Neural cell (in vitro differentiated cells): ENCODE measurements at regions not wholly inside any gene's neighbourhood (a gene's known extent, or its start where the extent isn't known, plus 50 kb on each side); places are given as distances from the start of the nearest gene placed in this dataset.

Experiments used
- H2AFZ ChIP-seq: fragments of 200-600, 300-800 bp; sonication (generic), shearing (Covaris generic); 2 replicates; pipeline ENCODE4 v1.6.0; 2014; ENCODE audit warnings: low read depth, mild to moderate bottlenecking, antibody characterized with exemption, low read length, moderate library complexity
- H3F3A ChIP-seq: fragments of 200-600 bp; shearing (Covaris generic); 2 replicates; pipeline ENCODE4 v1.6.1; 2016; ENCODE audit warnings: mild to moderate bottlenecking, moderate library complexity, mixed read lengths, antibody characterized with exemption, low read length; ENCODE audit not compliant: insufficient read depth, poor library complexity, severe bottlenecking
- H3K27ac ChIP-seq: fragments of 200-600, 300-800 bp; sonication (generic), shearing (Covaris generic); 2 replicates; pipeline ENCODE4 v1.5.1; 2014; ENCODE audit warnings: mild to moderate bottlenecking, low read length, moderate library complexity
- H3K27me3 ChIP-seq: fragments of 300-800, 200-600 bp; sonication (generic), shearing (Covaris generic); 2 replicates; pipeline ENCODE4 v1.6.0; 2014; ENCODE audit warnings: mild to moderate bottlenecking, low read depth, low read length, moderate library complexity; ENCODE audit not compliant: insufficient read depth
- H3K36me3 ChIP-seq: fragments of 300-800, 200-600 bp; sonication (generic), shearing (Covaris generic); 2 replicates; pipeline ENCODE4 v1.5.1; 2014; ENCODE audit warnings: mild to moderate bottlenecking, antibody characterized with exemption, low read length, moderate library complexity; ENCODE audit not compliant: insufficient read depth
- H3K4me2 ChIP-seq: fragments of 300-800, 200-600 bp; sonication (generic), shearing (Covaris generic); 2 replicates; pipeline ENCODE4 v1.6.0; 2014; ENCODE audit warnings: mild to moderate bottlenecking, low read length
- H3K4me3 ChIP-seq: fragments of 300-800, 200-600 bp; sonication (generic), shearing (Covaris generic); 2 replicates; pipeline ENCODE4 v1.5.1; 2014; ENCODE audit warnings: mild to moderate bottlenecking, low read length, moderate library complexity
- H3K79me2 ChIP-seq: fragments of 200-600 bp; shearing (Covaris generic); replicated peaks from 2 replicates; pipeline ENCODE4 v1.6.0; 2014; ENCODE audit warnings: mild to moderate bottlenecking, low read length, moderate library complexity; ENCODE audit not compliant: insufficient read depth
- H3K9ac ChIP-seq: fragments of 300-800, 200-600 bp; sonication (generic), shearing (Covaris generic); 2 replicates; pipeline ENCODE4 v1.6.1; 2016; ENCODE audit warnings: mild to moderate bottlenecking, low read length, mixed read lengths
- H3K9me2 ChIP-seq: fragments of 200-600 bp; shearing (Covaris generic); 2 replicates; pipeline ENCODE4 v1.6.1; 2016; ENCODE audit warnings: mild to moderate bottlenecking, low read length, mixed read lengths; ENCODE audit not compliant: insufficient read depth
- H3K9me3 ChIP-seq: fragments of 200-600, 300-800 bp; sonication (generic), shearing (Covaris generic); 2 replicates; pipeline ENCODE4 v1.6.1; 2016; ENCODE audit warnings: mild to moderate bottlenecking, mixed run types, low read length, moderate library complexity, mixed read lengths
- H4K20me1 ChIP-seq: fragments of 200-600 bp; shearing (Covaris generic); 2 replicates; pipeline ENCODE4 v1.6.1; 2016; ENCODE audit warnings: mild to moderate bottlenecking, mixed run types; ENCODE audit not compliant: insufficient read depth
- EP300 ChIP-seq: fragments of 450-650 bp; conservative IDR thresholded peaks from 2 replicates; pipeline ENCODE4 v1.6.1; 2014; ENCODE audit warnings: antibody characterized with exemption, mild to moderate bottlenecking, moderate library complexity; ENCODE audit not compliant: poor library complexity, severe bottlenecking
- EZH2 ChIP-seq: fragments of 200-600, 300-800 bp; shearing (Covaris generic), sonication (generic); IDR thresholded peaks from 2 replicates; pipeline ENCODE4 v1.6.1; 2014; ENCODE audit warnings: antibody characterized with exemption, low read length, borderline replicate concordance, mild to moderate bottlenecking; ENCODE audit not compliant: insufficient read depth, poor library complexity, severe bottlenecking
- MXI1 ChIP-seq: fragments of 450-650 bp; conservative IDR thresholded peaks from 2 replicates; pipeline ENCODE4 v1.6.1; 2014; ENCODE audit warnings: antibody characterized with exemption, mild to moderate bottlenecking; ENCODE audit not compliant: poor library complexity, severe bottlenecking
- POLR2AphosphoS5 ChIP-seq: IDR thresholded peaks from 2 replicates; pipeline ENCODE4 v1.6.1; 2012
- RAD21 ChIP-seq: fragments of 450-650 bp; conservative IDR thresholded peaks from 2 replicates; pipeline ENCODE4 v1.6.1; 2014; ENCODE audit warnings: antibody characterized with exemption, mild to moderate bottlenecking, moderate library complexity
- SMC3 ChIP-seq: fragments of 450-650 bp; conservative IDR thresholded peaks from 2 replicates; pipeline ENCODE4 v1.6.1; 2014; ENCODE audit warnings: antibody characterized with exemption, mild to moderate bottlenecking, moderate library complexity; ENCODE audit not compliant: poor library complexity
- TAF1 ChIP-seq: IDR thresholded peaks from 2 replicates; pipeline ENCODE4 v1.6.1; 2012; ENCODE audit warnings: low read depth
- TF ChIP-seq, protein P1 (sequence below): IDR thresholded peaks from 2 replicates; pipeline ENCODE4 v1.6.1; 2012; ENCODE audit warnings: borderline replicate concordance
- TF ChIP-seq, protein P2 (sequence below): fragments of 450-650 bp; IDR thresholded peaks from 2 replicates; pipeline ENCODE4 v1.5.1; 2014; ENCODE audit warnings: antibody characterized with exemption, mild to moderate bottlenecking, moderate library complexity; ENCODE audit not compliant: poor library complexity, severe bottlenecking

GRCh38 chr1:36533897-36534296 is 51.2 kb upstream of the CSF3R start:
- Histone ChIP-seq H3K4me3 (no peak overlapping the region), H3K9me3 (peaks cover 2% of the 10 kb centered on the region), H2AFZ (no peak overlapping the region), H3K27ac (no peak overlapping the region), H3K9me2 (no peaks in the 10 kb centered on the region), H3F3A (no peaks in the 10 kb centered on the region), H3K4me2 (no peak overlapping the region), H3K9ac (no peak overlapping the region), H3K27me3 (no peaks in the 10 kb centered on the region), H4K20me1 (no peaks in the 10 kb centered on the region), H3K36me3 (no peaks in the 10 kb centered on the region), H3K79me2 (no peaks in the 10 kb centered on the region)
- TF ChIP-seq RAD21 (no peak), MXI1 (no peak), EP300 (no peak), EZH2 (no peak), POLR2AphosphoS5 (no peak), TAF1 (no peak), SMC3 (no peak)
- TF ChIP-seq, protein P1, sequence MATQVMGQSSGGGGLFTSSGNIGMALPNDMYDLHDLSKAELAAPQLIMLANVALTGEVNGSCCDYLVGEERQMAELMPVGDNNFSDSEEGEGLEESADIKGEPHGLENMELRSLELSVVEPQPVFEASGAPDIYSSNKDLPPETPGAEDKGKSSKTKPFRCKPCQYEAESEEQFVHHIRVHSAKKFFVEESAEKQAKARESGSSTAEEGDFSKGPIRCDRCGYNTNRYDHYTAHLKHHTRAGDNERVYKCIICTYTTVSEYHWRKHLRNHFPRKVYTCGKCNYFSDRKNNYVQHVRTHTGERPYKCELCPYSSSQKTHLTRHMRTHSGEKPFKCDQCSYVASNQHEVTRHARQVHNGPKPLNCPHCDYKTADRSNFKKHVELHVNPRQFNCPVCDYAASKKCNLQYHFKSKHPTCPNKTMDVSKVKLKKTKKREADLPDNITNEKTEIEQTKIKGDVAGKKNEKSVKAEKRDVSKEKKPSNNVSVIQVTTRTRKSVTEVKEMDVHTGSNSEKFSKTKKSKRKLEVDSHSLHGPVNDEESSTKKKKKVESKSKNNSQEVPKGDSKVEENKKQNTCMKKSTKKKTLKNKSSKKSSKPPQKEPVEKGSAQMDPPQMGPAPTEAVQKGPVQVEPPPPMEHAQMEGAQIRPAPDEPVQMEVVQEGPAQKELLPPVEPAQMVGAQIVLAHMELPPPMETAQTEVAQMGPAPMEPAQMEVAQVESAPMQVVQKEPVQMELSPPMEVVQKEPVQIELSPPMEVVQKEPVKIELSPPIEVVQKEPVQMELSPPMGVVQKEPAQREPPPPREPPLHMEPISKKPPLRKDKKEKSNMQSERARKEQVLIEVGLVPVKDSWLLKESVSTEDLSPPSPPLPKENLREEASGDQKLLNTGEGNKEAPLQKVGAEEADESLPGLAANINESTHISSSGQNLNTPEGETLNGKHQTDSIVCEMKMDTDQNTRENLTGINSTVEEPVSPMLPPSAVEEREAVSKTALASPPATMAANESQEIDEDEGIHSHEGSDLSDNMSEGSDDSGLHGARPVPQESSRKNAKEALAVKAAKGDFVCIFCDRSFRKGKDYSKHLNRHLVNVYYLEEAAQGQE = no peak
- TF ChIP-seq, protein P2, sequence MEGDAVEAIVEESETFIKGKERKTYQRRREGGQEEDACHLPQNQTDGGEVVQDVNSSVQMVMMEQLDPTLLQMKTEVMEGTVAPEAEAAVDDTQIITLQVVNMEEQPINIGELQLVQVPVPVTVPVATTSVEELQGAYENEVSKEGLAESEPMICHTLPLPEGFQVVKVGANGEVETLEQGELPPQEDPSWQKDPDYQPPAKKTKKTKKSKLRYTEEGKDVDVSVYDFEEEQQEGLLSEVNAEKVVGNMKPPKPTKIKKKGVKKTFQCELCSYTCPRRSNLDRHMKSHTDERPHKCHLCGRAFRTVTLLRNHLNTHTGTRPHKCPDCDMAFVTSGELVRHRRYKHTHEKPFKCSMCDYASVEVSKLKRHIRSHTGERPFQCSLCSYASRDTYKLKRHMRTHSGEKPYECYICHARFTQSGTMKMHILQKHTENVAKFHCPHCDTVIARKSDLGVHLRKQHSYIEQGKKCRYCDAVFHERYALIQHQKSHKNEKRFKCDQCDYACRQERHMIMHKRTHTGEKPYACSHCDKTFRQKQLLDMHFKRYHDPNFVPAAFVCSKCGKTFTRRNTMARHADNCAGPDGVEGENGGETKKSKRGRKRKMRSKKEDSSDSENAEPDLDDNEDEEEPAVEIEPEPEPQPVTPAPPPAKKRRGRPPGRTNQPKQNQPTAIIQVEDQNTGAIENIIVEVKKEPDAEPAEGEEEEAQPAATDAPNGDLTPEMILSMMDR = no peak

DNA sequence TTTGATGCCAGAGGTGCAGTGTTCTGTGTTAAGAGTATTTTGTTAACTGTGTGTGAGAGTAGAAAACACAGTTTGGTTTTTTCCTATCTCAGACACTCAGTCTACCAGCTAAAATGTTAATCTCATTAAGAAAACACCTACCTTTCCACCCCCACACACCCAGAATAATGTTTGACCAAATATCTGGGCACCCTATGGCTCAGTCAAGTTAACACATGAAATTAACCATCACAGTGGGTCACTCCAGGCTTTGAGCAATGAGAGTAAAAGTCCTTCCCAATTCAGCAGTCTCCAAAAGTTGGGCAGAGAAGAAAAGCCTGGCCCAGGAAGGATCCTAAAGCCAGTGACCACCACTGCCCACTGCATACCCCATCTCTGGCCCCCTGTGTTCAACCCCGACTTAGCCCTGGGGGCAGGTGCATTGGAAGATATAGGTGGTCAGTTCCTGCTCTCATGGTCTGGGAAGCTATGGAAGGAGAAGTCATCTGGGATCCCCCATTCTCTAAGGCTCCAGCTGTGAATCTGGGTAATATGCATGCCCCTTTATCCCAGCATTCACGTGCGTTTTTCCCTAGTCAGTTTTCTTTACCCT is 50.2 kb upstream of the CSF3R start:
- H3K79me2 ChIP-seq = no peaks in the 10 kb centered on the region
- H2AFZ ChIP-seq = no peak overlapping the region
- no peaks in the 10 kb centered on the region for H3F3A ChIP-seq
- H3K4me2 ChIP-seq = no peak overlapping the region
- no peaks in the 10 kb centered on the region for H3K27me3 ChIP-seq
- no peak for TF ChIP-seq EZH2
- TF ChIP-seq POLR2AphosphoS5 = no peak
- TF ChIP-seq EP300 = no peak
- TF ChIP-seq, protein P1 = no peak
- TF ChIP-seq SMC3 = no peak
- no peak for TF ChIP-seq TAF1
- TF ChIP-seq RAD21 = no peak
- TF ChIP-seq, protein P2 = no peak
- no peak for TF ChIP-seq MXI1
- no peak overlapping the region for H3K27ac ChIP-seq
- H3K4me3 ChIP-seq = no peak overlapping the region
- H3K9me3 ChIP-seq = peaks cover 2% of the 10 kb centered on the region
- no peaks in the 10 kb centered on the region for H3K36me3 ChIP-seq
- H4K20me1 ChIP-seq = no peaks in the 10 kb centered on the region
- H3K9me2 ChIP-seq = no peaks in the 10 kb centered on the region
- H3K9ac ChIP-seq = no peak overlapping the region
